CD4-positive, alpha-beta T cell treated with Interleukin-10 for 1 hour (primary cell): ENCODE measurements at regions not wholly inside any gene's neighbourhood (a gene's known extent, or its start where the extent isn't known, plus 50 kb on each side); places are given as distances from the start of the nearest gene placed in this dataset.

Experiments used
- DNase-seq: peaks from one replicate; pipeline ENCODE4 v3.0.0-alpha.2; 2020

- no peak for DNase-seq
Measured at GRCh38 chr20:7540018-7540417, 400.2 kb downstream of the HAO1 start.

GRCh38 chr20:7540923-7541322 is 399.3 kb downstream of the HAO1 start:
- no peak for DNase-seq

- DNase-seq = no peak
Measured at GRCh38 chr20:7571101-7571500, 369.2 kb downstream of the HAO1 start.

GRCh38 chr20:7571521-7572055 is 368.7 kb downstream of the HAO1 start:
- DNase-seq = no peak

- DNase-seq = no peak
Measured at GRCh38 chr20:7579888-7580287, 360.4 kb downstream of the HAO1 start.

- no peak for DNase-seq
Measured at GRCh38 chr20:7585126-7585679, 355.1 kb downstream of the HAO1 start.

GRCh38 chr20:7586481-7586880 is 353.8 kb downstream of the HAO1 start:
- no peak for DNase-seq

- no peak for DNase-seq
Measured at GRCh38 chr20:7589164-7589563, 351.1 kb downstream of the HAO1 start.

GRCh38 chr20:7596541-7596940 is 343.7 kb downstream of the HAO1 start:
- no peak for DNase-seq

GRCh38 chr20:7601431-7601830 is 338.8 kb downstream of the HAO1 start:
- DNase-seq = no peak

GRCh38 chr20:7606941-7607340 is 333.3 kb downstream of the HAO1 start:
- DNase-seq = no peak

- no peak for DNase-seq
Measured at GRCh38 chr20:7608250-7608649, 332.0 kb downstream of the HAO1 start.

GRCh38 chr20:7609251-7609650 is 331.0 kb downstream of the HAO1 start:
- DNase-seq = no peak

GRCh38 chr20:7610681-7611080 is 329.6 kb downstream of the HAO1 start:
- DNase-seq = no peak

GRCh38 chr20:7617797-7618196 is 322.5 kb downstream of the HAO1 start:
- no peak for DNase-seq

GRCh38 chr20:7622399-7622961 is 317.8 kb downstream of the HAO1 start:
- no peak for DNase-seq

GRCh38 chr20:7624886-7625285 is 315.4 kb downstream of the HAO1 start:
- DNase-seq = no peak

GRCh38 chr20:7627734-7628663 is 312.3 kb downstream of the HAO1 start:
- DNase-seq = no peak

- no peak for DNase-seq
Measured at GRCh38 chr20:7629880-7630279, 310.4 kb downstream of the HAO1 start.

GRCh38 chr20:7637184-7637583 is 303.1 kb downstream of the HAO1 start:
- DNase-seq = no peak

- no peak for DNase-seq
Measured at GRCh38 chr20:7650086-7650879, 290.0 kb downstream of the HAO1 start.

- no peak for DNase-seq
Measured at GRCh38 chr20:7654231-7654630, 286.0 kb downstream of the HAO1 start.
